HG02763 (cell line): ENCODE measurements at regions not wholly inside any gene's neighbourhood (a gene's known extent, or its start where the extent isn't known, plus 50 kb on each side); places are given as distances from the start of the nearest gene placed in this dataset.
"Not testable (repeated sequence)": the region's sequence is repeated elsewhere in the genome, so short reads cannot be mapped to it uniquely, and the experiment has no call there.

Experiments
- ATAC-seq: cut with Tn5 transposase; IDR thresholded peaks from one replicate; pipeline ENCODE4 v1.9.1; 2021; ENCODE audit warnings: mild to moderate bottlenecking, moderate library complexity; ENCODE audit not compliant: unreplicated experiment

- no peak for ATAC-seq
Measured at GRCh38 chr2:228956701-228957474, 314.2 kb downstream of the PID1 start.

GRCh38 chr2:228949831-228950230, 321.3 kb downstream of the PID1 start:
- no peak for ATAC-seq

- ATAC-seq: no peak
Measured at GRCh38 chr2:228945710-228946109, 325.4 kb downstream of the PID1 start.

- no peak for ATAC-seq
Measured at GRCh38 chr2:228942856-228943255, 328.2 kb downstream of the PID1 start.

GRCh38 chr2:228938629-228939028, 332.5 kb downstream of the PID1 start:
- no peak for ATAC-seq

GRCh38 chr2:228927028-228928010, 343.8 kb downstream of the PID1 start:
- ATAC-seq: no peak

GRCh38 chr2:228919808-228920207, 351.3 kb downstream of the PID1 start:
- ATAC-seq: no peak

GRCh38 chr2:228917220-228917619, 353.9 kb downstream of the PID1 start:
- no peak for ATAC-seq

- no peak for ATAC-seq
Measured at GRCh38 chr2:228916416-228917090, 354.5 kb downstream of the PID1 start.

- no peak for ATAC-seq
Measured at GRCh38 chr2:228913176-228913575, 357.9 kb downstream of the PID1 start.

GRCh38 chr2:228910872-228911271, 360.2 kb downstream of the PID1 start:
- ATAC-seq: not testable (repeated sequence)

- ATAC-seq: no peak
Measured at GRCh38 chr2:228902176-228902575, 368.9 kb downstream of the PID1 start.

- no peak for ATAC-seq
Measured at GRCh38 chr2:228901531-228901930, 369.6 kb downstream of the PID1 start.

- no peak for ATAC-seq
Measured at GRCh38 chr2:228878138-228878537, 392.9 kb downstream of the PID1 start.

- no peak for ATAC-seq
Measured at GRCh38 chr2:228876276-228876675, 394.8 kb downstream of the PID1 start.

- ATAC-seq: no peak
Measured at GRCh38 chr2:228875152-228875900, 395.8 kb downstream of the PID1 start.

GRCh38 chr2:228871012-228871411, 400.1 kb downstream of the PID1 start:
- no peak for ATAC-seq

GRCh38 chr2:228869636-228870264, 401.3 kb downstream of the PID1 start:
- ATAC-seq: no peak

- no peak for ATAC-seq
Measured at GRCh38 chr2:228867406-228867805, 403.7 kb downstream of the PID1 start.

GRCh38 chr2:228866781-228867180, 404.3 kb downstream of the PID1 start:
- ATAC-seq: no peak
